ENCODE measurements at regions not wholly inside any gene's neighbourhood (a gene's known extent, or its start where the extent isn't known, plus 50 kb on each side); places are given as distances from the start of the nearest gene placed in this dataset.
A peak's percentile ranks its signal among the peaks of the same experiment; 100 is the strongest.

GRCh38 chr18:22467760-22468553 is 50.2 kb upstream of the CTAGE1 start:
- no peaks in the 10 kb centered on the region for H3K9me3 ChIP-seq
- intact Hi-C loops (cut with DNase I): no loop called here
- TF ChIP-seq CTCF (IDR thresholded peaks at IDR 0.05) (no peak), POLR2A (IDR thresholded peaks at IDR 0.05) (no peak)
- no peak for DNase-seq
- 28% methylated on average over 8 of the region's 8 CpGs for WGBS, 2 donors
- H3K36me3 ChIP-seq: no peaks in the 10 kb centered on the region
- no peaks in the 10 kb centered on the region for H3K27me3 ChIP-seq
- no peak overlapping the region for H3K4me3 ChIP-seq
- peak overlapping the region in 1 of 4 donors; percentile 42 for H3K27ac ChIP-seq
- H3K4me1 ChIP-seq: peaks cover 5 to 43% (median 26%) of the 10 kb centered on the region in 3 donors

GRCh38 chr18:22468554-22468891 is 50.8 kb upstream of the CTAGE1 start:
- 93 to 96% methylated on average over 6 of the region's 6 CpGs for WGBS, 2 donors

GRCh38 chr18:22469061-22469734 is 51.5 kb upstream of the CTAGE1 start:
- peaks cover 5 to 43% (median 26%) of the 10 kb centered on the region in 3 donors for H3K4me1 ChIP-seq
- TF ChIP-seq POLR2A (IDR thresholded peaks at IDR 0.05) (no peak), CTCF (IDR thresholded peaks at IDR 0.05) (no peak)
- no peak overlapping the region for H3K4me3 ChIP-seq
- H3K27ac ChIP-seq: no peak overlapping the region
- H3K36me3 ChIP-seq: no peaks in the 10 kb centered on the region
- DNase-seq: no peak
- H3K27me3 ChIP-seq: no peaks in the 10 kb centered on the region
- intact Hi-C loops (cut with DNase I): no loop called here
- no peaks in the 10 kb centered on the region for H3K9me3 ChIP-seq
- WGBS, 2 donors: 85 to 87% methylated on average over 6 of the region's 6 CpGs

More at GRCh38 chr18:22468554-22468891, 50.8 kb upstream of the CTAGE1 start:
- Histone ChIP-seq H3K9me3 (no peaks in the 10 kb centered on the region), H3K36me3 (no peaks in the 10 kb centered on the region), H3K27ac (no peak overlapping the region), H3K4me3 (no peak overlapping the region), H3K4me1 (peaks cover 5 to 43% (median 26%) of the 10 kb centered on the region in 3 donors), H3K27me3 (no peaks in the 10 kb centered on the region)
- intact Hi-C loops (cut with DNase I): no loop called here
- TF ChIP-seq CTCF (IDR thresholded peaks at IDR 0.05) (no peak), POLR2A (IDR thresholded peaks at IDR 0.05) (no peak)
- DNase-seq: no peak

GRCh38 chr18:22469926-22470247 is 52.2 kb upstream of the CTAGE1 start:
- no peak for TF ChIP-seq CTCF (IDR thresholded peaks at IDR 0.05)
- TF ChIP-seq POLR2A (IDR thresholded peaks at IDR 0.05): no peak
- H3K9me3 ChIP-seq: no peaks in the 10 kb centered on the region
- intact Hi-C loops (cut with DNase I): no loop called here
- no peak for DNase-seq
- no peaks in the 10 kb centered on the region for H3K36me3 ChIP-seq
- H3K27me3 ChIP-seq: no peaks in the 10 kb centered on the region
- peaks cover 5 to 43% (median 26%) of the 10 kb centered on the region in 3 donors for H3K4me1 ChIP-seq
- no peak overlapping the region for H3K27ac ChIP-seq
- 80 to 87% methylated on average over 4 of the region's 4 CpGs for WGBS, 2 donors
- H3K4me3 ChIP-seq: no peak overlapping the region

Measured in esophagus squamous epithelium (tissue), 5 donors.